ENCODE measurements at regions not wholly inside any gene's neighbourhood (a gene's known extent, or its start where the extent isn't known, plus 50 kb on each side); places are given as distances from the start of the nearest gene placed in this dataset.

- TF ChIP-seq CTCF (IDR thresholded peaks at IDR 0.05) (no peak), POLR2A (IDR thresholded peaks at IDR 0.05) (no peak), EP300 (IDR thresholded peaks at IDR 0.05) (no peak)
Measured at GRCh38 chr3:81161851-81162250, 599.6 kb downstream of the GBE1 start.

All from tibial nerve (tissue), 4 donors.